ENCODE measurements at regions not wholly inside any gene's neighbourhood (a gene's known extent, or its start where the extent isn't known, plus 50 kb on each side); places are given as distances from the start of the nearest gene placed in this dataset.

- no peak overlapping the region for H2AFZ ChIP-seq (ENCODE audit: low read depth, low read length, poor library complexity, severe bottlenecking)
- DNase-seq (ENCODE audit: low read depth, low spot score) = no peak
- no peaks in the 10 kb centered on the region for H3K79me2 ChIP-seq (ENCODE audit: insufficient read depth, low read length)
- no peak overlapping the region for H3K9ac ChIP-seq (ENCODE audit: low read length)
- no TSS peak for BruUV-seq (replicated peaks)
- no peaks in the 10 kb centered on the region for H3K9me3 ChIP-seq (ENCODE audit: control insufficient read depth in 1 of 2, insufficient read depth in 1 of 2, low read depth in 1 of 2, low read length in 2 of 2)
- no peak for TF ChIP-seq EZH2phosphoT487 (IDR thresholded peaks at IDR 0.05; ENCODE audit: borderline replicate concordance)
- no peaks in the 10 kb centered on the region for H3K36me3 ChIP-seq (ENCODE audit: control insufficient read depth in 1 of 2, insufficient read depth in 2 of 2, low read length in 2 of 2)
- peaks cover 8% of the 10 kb centered on the region; the same call in 1 of the 2 replicates for H3K27me3 ChIP-seq (ENCODE audit: insufficient read depth, low read length)
- ATAC-seq = no peak
- CTCF ChIA-PET = no interaction called here
- H3K4me2 ChIP-seq (ENCODE audit: low read length) = no peak overlapping the region
- H3K9me2 ChIP-seq (ENCODE audit: insufficient read depth) = no peaks in the 10 kb centered on the region
- POLR2A ChIA-PET = no interaction called here
- H3K27ac ChIP-seq (ENCODE audit: low read depth, low read length) = no peak overlapping the region
- no peak overlapping the region for H3K4me3 ChIP-seq (replicated peaks in 1 of 2; ENCODE audit: low read depth in 1 of 2, low read length in 2 of 2)
- H3K4me1 ChIP-seq (ENCODE audit: control insufficient read depth in 1 of 2, insufficient read depth in 2 of 2, low read length in 2 of 2) = no peaks in the 10 kb centered on the region
- RAD21 ChIA-PET (ENCODE audit: low non-redundant PET in 1 of 2, low total read pairs in 2 of 2, uncharacterized antibody in 2 of 2, unreplicated experiment in 2 of 2) = no interaction called here
- intact Hi-C loops (cut with micrococcal nuclease) = no loop called here
- H4K20me1 ChIP-seq (ENCODE audit: insufficient read depth) = no peaks in the 10 kb centered on the region
Measured at GRCh38 chr6:15994814-15995459, 133.9 kb upstream of the MYLIP start.

- intact Hi-C loops (cut with micrococcal nuclease) = no loop called here
- no peak for TF ChIP-seq SIN3A (IDR thresholded peaks at IDR 0.05; ENCODE audit: low read depth)
- TF ChIP-seq ZFX (IDR thresholded peaks at IDR 0.05) = no peak
- no peak for TF ChIP-seq JUND (IDR thresholded peaks at IDR 0.05)
- TF ChIP-seq ELF1 (IDR thresholded peaks at IDR 0.05; ENCODE audit: borderline replicate concordance, low read depth) = no peak
- TF ChIP-seq, protein P1, sequence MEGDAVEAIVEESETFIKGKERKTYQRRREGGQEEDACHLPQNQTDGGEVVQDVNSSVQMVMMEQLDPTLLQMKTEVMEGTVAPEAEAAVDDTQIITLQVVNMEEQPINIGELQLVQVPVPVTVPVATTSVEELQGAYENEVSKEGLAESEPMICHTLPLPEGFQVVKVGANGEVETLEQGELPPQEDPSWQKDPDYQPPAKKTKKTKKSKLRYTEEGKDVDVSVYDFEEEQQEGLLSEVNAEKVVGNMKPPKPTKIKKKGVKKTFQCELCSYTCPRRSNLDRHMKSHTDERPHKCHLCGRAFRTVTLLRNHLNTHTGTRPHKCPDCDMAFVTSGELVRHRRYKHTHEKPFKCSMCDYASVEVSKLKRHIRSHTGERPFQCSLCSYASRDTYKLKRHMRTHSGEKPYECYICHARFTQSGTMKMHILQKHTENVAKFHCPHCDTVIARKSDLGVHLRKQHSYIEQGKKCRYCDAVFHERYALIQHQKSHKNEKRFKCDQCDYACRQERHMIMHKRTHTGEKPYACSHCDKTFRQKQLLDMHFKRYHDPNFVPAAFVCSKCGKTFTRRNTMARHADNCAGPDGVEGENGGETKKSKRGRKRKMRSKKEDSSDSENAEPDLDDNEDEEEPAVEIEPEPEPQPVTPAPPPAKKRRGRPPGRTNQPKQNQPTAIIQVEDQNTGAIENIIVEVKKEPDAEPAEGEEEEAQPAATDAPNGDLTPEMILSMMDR (IDR thresholded peaks at IDR 0.05 in 2 of 3, conservative IDR thresholded peaks at IDR 0.05 in 1 of 3; ENCODE audit: borderline replicate concordance in 1 of 3, insufficient read depth in 1 of 3, low read depth in 2 of 3, low read length in 2 of 3) = no peak
- no peak for TF ChIP-seq CEBPB (IDR thresholded peaks at IDR 0.05; ENCODE audit: low read depth)
- no peak for TF ChIP-seq ZBTB33 (IDR thresholded peaks at IDR 0.05; ENCODE audit: extremely low read depth, insufficient replicate concordance, low read length)
- no peak for TF ChIP-seq ZNF274 (IDR thresholded peaks at IDR 0.05; ENCODE audit: low read depth, low read length)
- TF ChIP-seq CBX3 (IDR thresholded peaks at IDR 0.05; ENCODE audit: low read depth) = no peak
- TF ChIP-seq SRF (IDR thresholded peaks at IDR 0.05; ENCODE audit: low read depth) = no peak
- no peak for TF ChIP-seq TCF7L2 (IDR thresholded peaks at IDR 0.05; ENCODE audit: borderline replicate concordance, extremely low read depth, insufficient read depth, insufficient read length)
- no peak for TF ChIP-seq RAD21 (IDR thresholded peaks at IDR 0.05; ENCODE audit: low read depth)
- TF ChIP-seq EZH2phosphoT487 (IDR thresholded peaks at IDR 0.05; ENCODE audit: borderline replicate concordance) = no peak
Measured at GRCh38 chr6:15993716-15994228, 135.1 kb upstream of the MYLIP start.

More at GRCh38 chr6:15993716-15994228, 135.1 kb upstream of the MYLIP start:
- Histone ChIP-seq H3K4me2 (ENCODE audit: low read length) (no peak overlapping the region), H3K36me3 (ENCODE audit: control insufficient read depth in 1 of 2, insufficient read depth in 2 of 2, low read length in 2 of 2) (no peaks in the 10 kb centered on the region), H3K9ac (ENCODE audit: low read length) (no peak overlapping the region), H2AFZ (ENCODE audit: low read depth, low read length, poor library complexity, severe bottlenecking) (no peak overlapping the region), H3K9me3 (ENCODE audit: control insufficient read depth in 1 of 2, insufficient read depth in 1 of 2, low read depth in 1 of 2, low read length in 2 of 2) (no peaks in the 10 kb centered on the region), H3K27me3 (ENCODE audit: insufficient read depth, low read length) (no peaks in the 10 kb centered on the region; the same call in 1 of the 2 replicates), H4K20me1 (ENCODE audit: insufficient read depth) (no peaks in the 10 kb centered on the region), H3K79me2 (ENCODE audit: insufficient read depth, low read length) (no peaks in the 10 kb centered on the region), H3K27ac (ENCODE audit: low read depth, low read length) (no peak overlapping the region), H3K4me1 (ENCODE audit: control insufficient read depth in 1 of 2, insufficient read depth in 2 of 2, low read length in 2 of 2) (no peaks in the 10 kb centered on the region), H3K9me2 (ENCODE audit: insufficient read depth) (no peaks in the 10 kb centered on the region), H3K4me3 (replicated peaks in 1 of 2; ENCODE audit: low read depth in 1 of 2, low read length in 2 of 2) (no peak overlapping the region)
- DNase-seq (ENCODE audit: low read depth, low spot score) (no peak), ATAC-seq (no peak)
- ChIA-PET RAD21 (ENCODE audit: low non-redundant PET in 1 of 2, low total read pairs in 2 of 2, uncharacterized antibody in 2 of 2, unreplicated experiment in 2 of 2) (no interaction called here), CTCF (no interaction called here), POLR2A (interaction anchor here (1.0 kb wide), 1 partner anchor 135 kb away, joined by 3 read pairs; the partner anchor contains the start of gene MYLIP)
- BruUV-seq (replicated peaks) = no TSS peak
